Stimulated activated CD8-positive, alpha-beta memory T cell treated with anti-CD3 and anti-CD28 coated beads, Interleukin-15, amount 100 ng/mL, for 24 hours (primary cell): ENCODE measurements at regions not wholly inside any gene's neighbourhood (a gene's known extent, or its start where the extent isn't known, plus 50 kb on each side); places are given as distances from the start of the nearest gene placed in this dataset.
"Not testable (repeated sequence)": the region's sequence is repeated elsewhere in the genome, so short reads cannot be mapped to it uniquely, and the experiment has no call there.

ENCODE experiments used
- DNase-seq: peaks from one replicate; pipeline ENCODE4 v3.0.0-alpha.2; 2020; ENCODE audit warnings: low read depth

- no peak for DNase-seq
Measured at GRCh38 chr16:88128556-88128955, 177.3 kb downstream of the BANP start.

GRCh38 chr16:88129133-88129532, 177.9 kb downstream of the BANP start:
- not testable (repeated sequence) for DNase-seq

DNA sequence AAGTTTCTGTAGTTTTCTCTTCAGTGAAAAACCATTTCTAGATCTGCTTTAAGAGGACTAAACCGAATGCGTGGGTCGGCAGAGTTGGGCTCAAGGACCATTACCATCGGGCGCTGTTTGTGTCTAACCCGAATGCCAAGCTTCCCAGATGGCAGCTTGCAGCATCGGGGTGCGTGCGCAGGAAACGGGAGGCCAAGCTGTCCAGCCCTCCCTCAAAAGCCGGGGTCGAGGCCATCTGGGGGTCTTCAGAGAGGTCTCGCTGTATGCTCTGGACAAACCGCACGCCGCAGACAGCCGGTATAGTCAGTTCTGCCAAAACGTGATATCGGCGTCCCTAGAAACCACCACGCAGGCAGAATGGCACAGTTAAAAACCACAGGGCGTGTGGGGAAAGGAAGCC, 178.8 kb downstream of the BANP start:
- DNase-seq, result no peak

DNA sequence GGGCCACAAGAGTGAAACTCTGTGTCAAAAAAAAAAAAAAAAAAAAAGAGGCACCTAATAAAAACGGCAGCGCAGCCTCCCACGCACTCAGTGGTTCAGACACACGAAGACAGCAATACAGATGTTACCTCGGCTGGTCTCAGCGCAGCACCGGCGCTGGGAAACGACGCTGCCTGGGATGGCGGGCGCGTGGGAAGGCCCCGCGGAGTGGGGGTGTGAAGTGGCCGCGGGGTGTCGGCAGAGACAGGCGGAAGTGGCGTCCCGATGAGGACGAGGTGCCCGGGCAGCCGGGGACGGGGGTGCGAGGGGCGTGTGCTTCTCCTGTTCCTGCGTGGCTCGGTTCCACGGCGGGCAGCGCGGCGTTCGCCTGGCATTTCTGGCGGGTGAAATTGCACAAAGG, 179.4 kb downstream of the BANP start:
- DNase-seq, result no peak

- no peak for DNase-seq
Measured at GRCh38 chr16:88131256-88131655, 180.0 kb downstream of the BANP start.

DNA sequence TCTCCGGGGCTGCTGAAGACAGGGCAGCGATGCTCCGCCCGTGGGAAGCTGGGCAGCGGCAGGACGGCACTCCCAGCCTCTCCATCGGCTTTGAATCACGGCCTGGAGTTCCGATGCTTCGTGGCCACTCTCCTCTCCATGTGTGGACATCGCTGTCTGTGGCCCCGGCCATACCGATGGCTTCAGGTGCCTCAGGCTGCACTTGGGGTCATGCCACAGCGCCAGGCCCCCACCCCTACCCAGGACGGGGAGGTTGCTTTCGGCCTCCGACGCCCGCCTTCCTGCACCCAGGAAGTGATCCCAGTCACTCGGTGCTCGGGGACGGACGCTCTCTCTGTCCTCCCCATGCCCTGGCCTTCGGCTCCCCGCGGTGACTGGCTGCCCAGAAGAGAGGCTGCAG, 180.7 kb downstream of the BANP start:
- DNase-seq, result no peak

GRCh38 chr16:88132836-88133506, 181.7 kb downstream of the BANP start:
- no peak for DNase-seq

GRCh38 chr16:88133507-88133843, 182.2 kb downstream of the BANP start:
- no peak for DNase-seq

GRCh38 chr16:88134172-88134898, 183.1 kb downstream of the BANP start:
- DNase-seq, result not testable (repeated sequence)

DNA sequence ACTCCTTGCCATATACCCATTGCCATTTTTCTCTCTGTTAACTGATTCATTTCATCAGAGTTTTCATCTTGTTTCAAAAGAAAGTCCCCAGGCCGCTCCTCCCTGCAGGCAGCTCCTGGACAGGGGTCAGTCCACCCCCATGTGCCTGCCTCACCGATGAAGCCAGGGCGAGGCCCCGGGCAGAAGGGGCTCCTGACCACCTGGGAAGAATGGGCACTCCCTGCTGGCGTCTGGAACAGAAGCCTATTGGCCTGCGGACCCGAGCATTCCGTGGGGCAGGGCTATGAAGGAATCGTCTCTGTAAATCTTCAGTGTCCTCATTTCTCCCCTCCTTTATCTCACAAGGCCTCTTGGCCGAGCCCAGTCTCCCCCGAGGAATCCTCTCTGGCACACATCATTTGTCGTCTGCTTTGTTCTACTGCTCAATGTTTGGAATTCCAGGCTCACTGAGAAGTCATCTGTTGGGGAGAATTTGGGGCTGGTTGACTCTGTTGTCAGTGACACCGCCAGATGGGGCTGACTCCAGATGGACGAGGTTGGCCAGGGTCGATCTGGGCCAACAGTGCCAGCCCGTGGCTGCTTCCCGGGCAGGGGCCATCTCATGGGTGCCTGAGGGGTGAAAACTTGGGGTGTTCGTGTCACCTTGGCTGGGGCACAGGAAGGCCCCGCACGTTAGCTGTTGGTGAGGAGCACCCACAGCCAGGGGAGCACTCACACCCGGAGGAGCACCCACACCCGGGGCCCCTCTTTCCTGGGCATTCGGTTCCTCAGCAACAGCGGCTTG, 183.9 kb downstream of the BANP start:
- not testable (repeated sequence) for DNase-seq

DNA sequence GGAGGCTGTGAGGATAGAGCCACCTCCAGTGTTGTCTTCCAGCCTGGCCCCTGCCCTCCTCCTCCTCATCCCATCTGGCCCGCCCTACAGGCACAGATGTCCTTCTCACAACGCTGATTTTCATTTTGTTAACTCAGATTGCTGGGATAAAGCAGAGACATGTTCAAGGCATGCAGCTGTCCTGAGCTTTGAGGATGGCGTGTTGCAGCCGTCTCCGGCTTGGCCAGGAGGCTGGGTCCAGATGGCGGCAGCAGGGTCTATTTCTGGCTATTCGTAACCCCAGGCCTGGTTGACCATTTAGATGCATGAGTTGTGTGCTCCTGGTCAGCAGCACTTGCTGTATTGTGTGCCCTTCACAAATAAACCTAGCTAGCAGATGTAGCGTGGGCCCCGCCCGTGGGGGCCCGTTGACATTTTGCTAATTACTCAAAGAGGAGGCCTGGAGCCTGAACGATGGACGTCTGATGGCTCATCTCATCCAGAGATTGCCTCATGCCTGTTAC, 185.0 kb downstream of the BANP start:
- not testable (repeated sequence) for DNase-seq

GRCh38 chr16:88136939-88137338, 185.7 kb downstream of the BANP start:
- not testable (repeated sequence) for DNase-seq

DNA sequence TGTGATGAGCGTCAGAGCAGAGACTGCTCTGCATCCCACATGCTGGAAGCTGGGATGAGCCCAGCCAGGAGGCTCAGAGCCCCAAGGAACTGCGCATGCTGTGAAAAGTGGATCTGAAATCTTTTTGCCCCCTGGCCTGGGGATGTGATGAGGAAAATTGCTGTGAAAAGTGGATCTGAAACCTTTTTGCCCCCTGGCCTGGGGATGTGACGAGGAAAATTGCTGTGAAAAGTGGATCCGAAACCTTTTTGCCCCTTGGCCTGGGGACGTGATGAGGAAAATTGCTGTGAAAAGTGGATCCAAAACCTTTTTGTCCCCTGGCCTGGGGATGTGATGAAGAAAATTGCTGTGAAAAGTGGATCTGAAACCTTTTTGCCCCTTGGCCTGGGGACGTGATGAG, 187.9 kb downstream of the BANP start:
- not testable (repeated sequence) for DNase-seq

DNA sequence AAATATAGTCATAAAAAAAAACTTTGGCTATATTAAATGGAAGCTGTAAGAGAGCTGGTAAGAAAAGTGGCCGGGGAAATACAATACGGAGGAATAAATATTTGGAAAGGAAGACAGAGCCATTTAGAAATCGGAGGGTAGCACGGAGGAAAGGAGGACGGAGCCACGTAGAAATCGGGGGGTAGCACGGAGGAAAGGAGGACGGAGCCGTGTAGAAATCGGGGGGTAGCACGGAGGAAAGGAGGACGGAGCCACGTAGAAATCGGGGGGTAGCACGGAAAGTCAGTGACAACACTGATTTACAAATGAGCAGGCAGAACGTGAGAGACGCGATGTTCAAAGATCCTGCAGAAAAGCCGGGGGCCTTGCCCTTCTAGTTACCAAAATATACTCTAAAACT, 189.0 kb downstream of the BANP start:
- DNase-seq, result not testable (repeated sequence)

GRCh38 chr16:88141580-88141979, 190.3 kb downstream of the BANP start:
- DNase-seq, result no peak

DNA sequence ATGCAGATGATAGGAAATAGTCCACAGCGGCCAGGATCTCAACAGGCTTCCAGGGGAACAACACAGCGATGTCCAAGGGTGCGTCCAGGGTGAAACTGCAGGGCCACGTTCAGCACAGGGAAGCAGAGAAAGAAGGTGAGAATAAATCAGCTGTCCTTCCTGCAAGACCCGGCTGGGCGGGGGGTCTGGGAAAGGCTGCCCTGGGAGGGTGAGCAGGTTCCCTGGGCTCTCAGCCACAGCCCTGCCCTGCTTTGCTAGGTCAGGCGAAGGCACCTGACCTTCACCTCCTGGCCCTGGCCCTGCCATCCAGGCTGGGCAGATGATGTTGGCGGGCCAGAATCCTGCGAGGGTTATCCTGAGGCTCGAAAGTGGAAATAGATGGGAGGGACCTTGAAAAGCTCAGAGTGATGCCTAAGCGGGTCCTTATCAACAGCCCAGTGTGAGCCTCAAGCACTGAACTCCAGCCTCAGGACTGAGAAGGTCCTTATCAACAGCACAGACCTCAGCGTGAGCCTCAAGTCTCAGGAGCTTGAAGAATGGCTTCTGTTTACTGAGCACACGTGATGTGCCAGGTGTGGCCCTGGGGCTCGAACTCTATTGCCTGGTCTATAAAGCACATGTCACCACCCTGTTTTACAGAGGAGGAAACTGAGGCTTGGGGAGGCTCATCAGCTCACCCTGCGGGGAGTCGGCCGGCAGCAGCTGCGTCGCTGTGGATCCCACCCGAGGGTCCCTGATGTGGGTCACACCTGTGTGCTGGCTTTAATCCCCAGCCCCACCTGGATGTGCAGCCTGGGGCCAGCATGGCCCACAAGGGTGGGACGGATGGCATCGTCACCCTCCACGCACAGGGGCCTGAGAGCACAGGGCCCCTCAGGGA, 191.1 kb downstream of the BANP start:
- not testable (repeated sequence) for DNase-seq

- not testable (repeated sequence) for DNase-seq
Measured at GRCh38 chr16:88143122-88144027, 192.1 kb downstream of the BANP start.

DNA sequence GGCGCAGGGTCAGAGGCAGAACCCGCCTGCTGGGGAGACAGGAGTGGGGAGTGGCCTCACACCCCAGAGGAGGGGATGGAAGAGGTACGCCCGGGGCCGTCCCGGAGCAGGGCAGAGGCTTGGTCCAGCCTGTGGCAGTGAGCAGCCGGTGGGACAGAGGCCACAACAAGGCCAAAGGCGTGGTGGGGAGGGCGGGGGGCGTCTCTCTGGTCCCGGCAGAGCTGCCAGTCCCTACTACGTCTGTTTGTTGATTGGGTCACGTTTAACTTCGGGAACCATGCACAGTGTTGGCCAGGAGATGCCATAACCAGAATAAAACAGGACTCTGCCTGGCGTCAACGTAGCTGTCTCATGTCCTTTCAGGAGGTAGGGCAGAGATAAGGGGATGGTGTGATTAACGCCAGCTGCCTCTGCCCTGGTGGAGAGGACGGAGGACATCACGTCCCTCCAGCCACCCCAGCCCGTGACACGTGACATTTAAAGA, 192.8 kb downstream of the BANP start:
- no peak for DNase-seq

DNA sequence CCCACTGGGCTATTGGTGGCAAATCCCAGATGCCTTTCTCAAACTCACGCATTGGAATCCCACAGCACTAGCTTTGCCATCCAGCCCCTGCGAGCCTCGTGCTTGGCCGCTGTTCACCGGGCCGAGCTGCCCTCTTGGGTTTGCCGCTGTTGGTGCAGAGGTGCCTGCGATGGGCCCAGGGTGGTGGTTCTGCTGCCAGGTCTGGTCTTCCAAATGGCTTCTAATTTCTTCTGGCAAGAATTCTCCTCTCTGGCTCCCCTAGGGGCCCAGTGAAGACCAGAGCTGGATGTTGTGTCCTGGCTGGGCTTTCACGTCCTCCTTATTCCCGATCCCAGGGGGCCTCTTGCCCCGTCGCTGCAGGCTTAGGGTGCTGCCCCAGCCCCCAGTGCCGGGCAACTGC, 194.1 kb downstream of the BANP start:
- DNase-seq, result not testable (repeated sequence)

DNA sequence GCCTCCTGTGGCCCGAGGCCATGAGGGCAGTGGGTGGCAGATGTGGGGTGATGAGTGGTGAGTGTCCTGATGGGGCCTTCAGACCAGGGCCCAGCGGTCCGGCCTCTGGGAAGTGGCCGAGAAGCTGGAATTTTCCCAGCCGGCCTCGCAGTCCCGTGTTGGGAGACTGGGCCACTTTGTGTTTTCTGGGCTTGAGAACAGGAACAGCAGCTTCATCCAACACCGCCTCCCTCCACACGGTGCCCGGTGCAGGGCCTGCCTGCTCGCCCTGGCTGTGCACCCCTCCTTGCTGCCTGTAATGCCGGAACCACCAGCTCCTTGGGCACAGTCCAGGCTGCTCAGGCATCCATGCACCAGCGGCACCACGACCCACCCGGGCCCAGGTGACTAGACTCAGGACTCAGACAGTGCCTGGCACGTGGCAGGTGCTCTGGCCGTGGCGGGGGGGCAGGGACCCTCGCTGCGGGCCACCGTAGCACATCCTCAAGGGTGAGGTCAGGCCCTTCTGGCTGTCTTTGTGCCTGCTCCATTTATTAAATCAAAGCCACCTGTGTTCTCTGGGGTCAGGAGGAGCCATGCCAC, 194.7 kb downstream of the BANP start:
- DNase-seq, result not testable (repeated sequence)
